H9 (cell line): ENCODE measurements at regions not wholly inside any gene's neighbourhood (a gene's known extent, or its start where the extent isn't known, plus 50 kb on each side); places are given as distances from the start of the nearest gene placed in this dataset.

Experiments used
- DNase-seq: peaks from one replicate; pipeline ENCODE4 v3.0.0-alpha.2; 2017
- H2AFZ ChIP-seq: one replicate; pipeline ENCODE4 v1.6.1; 2013; ENCODE audit warnings: mild to moderate bottlenecking, low read length, control low read depth, moderate library complexity
- H2AK5ac ChIP-seq: 2 replicates; pipeline ENCODE4 v1.6.1; 2013; ENCODE audit warnings: low read length, control low read depth, mixed read lengths; ENCODE audit not compliant: insufficient read length
- H2BK120ac ChIP-seq: one replicate; pipeline ENCODE4 v1.6.1; 2013; ENCODE audit warnings: low read depth, mild to moderate bottlenecking, low read length, control low read depth, inconsistent platforms; ENCODE audit not compliant: poor library complexity, severe bottlenecking
- H2BK12ac ChIP-seq: 2 replicates; pipeline ENCODE4 v1.6.1; 2013; ENCODE audit warnings: low read length, control low read depth, mixed read lengths, low read depth; ENCODE audit not compliant: insufficient read length
- H2BK15ac ChIP-seq: 2 replicates; pipeline ENCODE4 v1.6.1; 2013; ENCODE audit warnings: low read depth, low read length, control low read depth
- H2BK20ac ChIP-seq: one replicate; pipeline ENCODE4 v1.6.1; 2013; ENCODE audit warnings: low read depth, mild to moderate bottlenecking, low read length, control low read depth, inconsistent platforms; ENCODE audit not compliant: poor library complexity, severe bottlenecking
- H2BK5ac ChIP-seq: 2 replicates; pipeline ENCODE4 v1.6.1; 2013; ENCODE audit warnings: low read length, control low read depth, mixed read lengths; ENCODE audit not compliant: insufficient read length
- H3K14ac ChIP-seq: 2 replicates; pipeline ENCODE4 v1.6.1; 2013; ENCODE audit warnings: low read length, control low read depth; ENCODE audit not compliant: insufficient read depth
- H3K18ac ChIP-seq: 2 replicates; pipeline ENCODE4 v1.6.1; 2013; ENCODE audit warnings: low read depth, mild to moderate bottlenecking, mixed read lengths, low read length, control low read depth; ENCODE audit not compliant: insufficient read length
- H3K23ac ChIP-seq: 2 replicates; pipeline ENCODE4 v1.6.1; 2013; ENCODE audit warnings: low read length, control low read depth, mixed read lengths, low read depth; ENCODE audit not compliant: insufficient read length
- H3K23me2 ChIP-seq: 2 replicates; pipeline ENCODE4 v1.6.1; 2013; ENCODE audit warnings: low read depth, mild to moderate bottlenecking, mixed read lengths, low read length, control low read depth; ENCODE audit not compliant: insufficient read length, poor library complexity, severe bottlenecking
- H3K27ac ChIP-seq: 2 replicates; pipeline ENCODE4 v1.5.1; 2013; ENCODE audit warnings: low read length, control low read depth, mixed read lengths, low read depth; ENCODE audit not compliant: insufficient read length
- H3K27me3 ChIP-seq: 2 replicates; pipeline ENCODE4 v1.6.1; 2013; ENCODE audit warnings: low read length, control low read depth, inconsistent platforms; ENCODE audit not compliant: insufficient read depth
- H3K4ac ChIP-seq: 2 replicates; pipeline ENCODE4 v1.6.1; 2013; ENCODE audit warnings: low read depth, mild to moderate bottlenecking, control low read depth, inconsistent platforms, low read length, moderate library complexity
- H3K4me1 ChIP-seq: 2 replicates; pipeline ENCODE4 v1.6.1; 2013; ENCODE audit warnings: low read length, control low read depth, inconsistent platforms; ENCODE audit not compliant: insufficient read depth
- H3K4me2 ChIP-seq: 2 replicates; pipeline ENCODE4 v1.6.1; 2013; ENCODE audit warnings: low read length, control low read depth, mixed read lengths; ENCODE audit not compliant: insufficient read length, insufficient read depth
- H3K56ac ChIP-seq: 2 replicates; pipeline ENCODE4 v1.6.1; 2013; ENCODE audit warnings: low read depth, mild to moderate bottlenecking, mixed read lengths, low read length, control low read depth; ENCODE audit not compliant: insufficient read length
- H3K79me1 ChIP-seq: 2 replicates; pipeline ENCODE4 v1.6.1; 2013; ENCODE audit warnings: low read depth, mild to moderate bottlenecking, moderate library complexity, low read length, control low read depth, inconsistent platforms; ENCODE audit not compliant: insufficient read depth, poor library complexity, severe bottlenecking
- H3K79me2 ChIP-seq: 2 replicates; pipeline ENCODE4 v1.6.1; 2013; ENCODE audit warnings: low read length, control low read depth, inconsistent platforms; ENCODE audit not compliant: insufficient read depth
- H3K9ac ChIP-seq: 2 replicates; pipeline ENCODE4 v1.6.1; 2013; ENCODE audit warnings: low read length, control low read depth, mixed read lengths; ENCODE audit not compliant: insufficient read length; ENCODE audit errors: extremely low read depth
- H3K9me3 ChIP-seq: one replicate; pipeline ENCODE4 v1.6.1; 2013; ENCODE audit warnings: low read depth, low read length, inconsistent platforms; ENCODE audit not compliant: control insufficient read depth
- H3T11ph ChIP-seq: one replicate; pipeline ENCODE4 v1.6.1; 2013; ENCODE audit warnings: mild to moderate bottlenecking, low read length, control low read depth, inconsistent platforms
- H4K20me1 ChIP-seq: one replicate; pipeline ENCODE4 v1.6.1; 2013; ENCODE audit not compliant: control insufficient read depth, insufficient read length, insufficient read depth
- H4K5ac ChIP-seq: 2 replicates; pipeline ENCODE4 v1.6.1; 2013; ENCODE audit warnings: low read depth, mild to moderate bottlenecking, mixed read lengths, low read length, control low read depth; ENCODE audit not compliant: insufficient read length
- H4K8ac ChIP-seq: replicated peaks from 2 replicates; pipeline ENCODE4 v1.6.1; 2013; ENCODE audit warnings: low read length, control low read depth, mixed read lengths, low read depth; ENCODE audit not compliant: insufficient read length
- H4K91ac ChIP-seq: 2 replicates; pipeline ENCODE4 v1.6.1; 2013; ENCODE audit warnings: low read depth, mild to moderate bottlenecking, moderate library complexity, mixed read lengths, low read length, control low read depth; ENCODE audit not compliant: insufficient read length
- H3K27ac Mint-ChIP-seq, 3 experiments: 2 replicates in 2 of 3; 3 replicates in 1 of 3; pipeline ENCODE4 v1.8.0; 2020 to 2021; ENCODE audit warnings: mixed read lengths in 3 of 3, mild to moderate bottlenecking in 1 of 3, moderate library complexity in 1 of 3
- H3K27me3 Mint-ChIP-seq: 2 replicates; pipeline ENCODE4 v1.8.0; 2021; ENCODE audit warnings: low read depth, mild to moderate bottlenecking, moderate library complexity, mixed read lengths
- H3K36me3 Mint-ChIP-seq, 3 experiments: 2 replicates in 2 of 3; 3 replicates in 1 of 3; pipeline ENCODE4 v1.8.0; 2020 to 2021; ENCODE audit warnings: low read depth in 3 of 3, mixed read lengths in 3 of 3; ENCODE audit not compliant: insufficient read depth in 1 of 3
- H3K4me1 Mint-ChIP-seq, 2 experiments: 2 replicates each; pipeline ENCODE4 v1.8.0; 2020; ENCODE audit warnings: mixed read lengths in 2 of 2
- H3K4me3 Mint-ChIP-seq, 2 experiments: 2 replicates in 1 of 2; 3 replicates in 1 of 2; pipeline ENCODE4 v1.8.0; 2020 to 2021; ENCODE audit warnings: mild to moderate bottlenecking in 2 of 2, mixed read lengths in 2 of 2, moderate library complexity in 1 of 2
- H3K9me3 Mint-ChIP-seq, 2 experiments: 2 replicates in 1 of 2; 3 replicates in 1 of 2; pipeline ENCODE4 v1.8.0; 2020; ENCODE audit warnings: mild to moderate bottlenecking in 2 of 2, mixed read lengths in 2 of 2, moderate library complexity in 1 of 2
- TF ChIP-seq, protein P1 (sequence below): fragments of 200-600 bp; sonication (generic); conservative IDR thresholded peaks from 3 replicates; pipeline ENCODE4 v1.8.0; 2021; ENCODE audit warnings: antibody characterized with exemption, mild to moderate bottlenecking

DNA sequence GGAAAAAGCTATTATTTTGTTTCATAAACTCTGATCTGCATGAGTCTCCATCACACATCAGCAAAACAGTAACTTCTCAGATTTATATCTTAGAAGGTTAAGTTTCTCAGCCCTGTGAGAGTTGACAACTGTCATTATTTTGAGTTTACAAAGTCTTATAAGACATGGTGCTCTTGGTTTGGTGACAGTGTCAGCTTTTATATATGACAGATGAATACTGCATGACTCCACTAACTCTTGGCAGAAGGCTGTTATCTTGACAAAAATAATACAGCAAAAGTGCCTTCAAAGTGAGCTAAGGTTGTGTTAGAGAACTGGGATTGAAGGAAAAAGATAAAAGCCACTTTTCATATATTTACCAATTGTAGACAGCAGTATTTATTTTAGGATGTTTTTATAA is 528.4 kb upstream of the SOX9 start:
- Histone ChIP-seq H4K91ac (no peak overlapping the region), H3K4me2 (no peak overlapping the region), H2BK20ac (no peak overlapping the region), H2AFZ (no peak overlapping the region), H3K14ac (no peak overlapping the region), H3K79me2 (no peaks in the 10 kb centered on the region), H4K5ac (no peak overlapping the region), H3K9ac (no peak overlapping the region), H2BK12ac (no peak overlapping the region), H3K23ac (no peak overlapping the region), H2BK120ac (no peak overlapping the region), H3K56ac (no peak overlapping the region), H3K9me3 (no peaks in the 10 kb centered on the region), H3K4me1 (no peaks in the 10 kb centered on the region), H2AK5ac (no peak overlapping the region), H3K79me1 (no peaks in the 10 kb centered on the region), H3K18ac (no peak overlapping the region), H2BK5ac (no peak overlapping the region), H3K27me3 (no peaks in the 10 kb centered on the region), H3K23me2 (no peaks in the 10 kb centered on the region), H2BK15ac (no peak overlapping the region), H4K20me1 (no peaks in the 10 kb centered on the region), H4K8ac (no peak overlapping the region), H3K27ac (no peak overlapping the region), H3T11ph (no peak overlapping the region), H3K4ac (no peak overlapping the region)
- Mint-ChIP-seq H3K27me3 (no peaks in the 10 kb centered on the region), H3K9me3 (no peaks in the 10 kb centered on the region; a peak in 1 of 5 replicates), H3K36me3 (no peaks in the 10 kb centered on the region), H3K27ac (no peak overlapping the region), H3K4me3 (no peak overlapping the region), H3K4me1 (no peaks in the 10 kb centered on the region)
- TF ChIP-seq, protein P1, sequence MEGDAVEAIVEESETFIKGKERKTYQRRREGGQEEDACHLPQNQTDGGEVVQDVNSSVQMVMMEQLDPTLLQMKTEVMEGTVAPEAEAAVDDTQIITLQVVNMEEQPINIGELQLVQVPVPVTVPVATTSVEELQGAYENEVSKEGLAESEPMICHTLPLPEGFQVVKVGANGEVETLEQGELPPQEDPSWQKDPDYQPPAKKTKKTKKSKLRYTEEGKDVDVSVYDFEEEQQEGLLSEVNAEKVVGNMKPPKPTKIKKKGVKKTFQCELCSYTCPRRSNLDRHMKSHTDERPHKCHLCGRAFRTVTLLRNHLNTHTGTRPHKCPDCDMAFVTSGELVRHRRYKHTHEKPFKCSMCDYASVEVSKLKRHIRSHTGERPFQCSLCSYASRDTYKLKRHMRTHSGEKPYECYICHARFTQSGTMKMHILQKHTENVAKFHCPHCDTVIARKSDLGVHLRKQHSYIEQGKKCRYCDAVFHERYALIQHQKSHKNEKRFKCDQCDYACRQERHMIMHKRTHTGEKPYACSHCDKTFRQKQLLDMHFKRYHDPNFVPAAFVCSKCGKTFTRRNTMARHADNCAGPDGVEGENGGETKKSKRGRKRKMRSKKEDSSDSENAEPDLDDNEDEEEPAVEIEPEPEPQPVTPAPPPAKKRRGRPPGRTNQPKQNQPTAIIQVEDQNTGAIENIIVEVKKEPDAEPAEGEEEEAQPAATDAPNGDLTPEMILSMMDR, result no peak
- no peak for DNase-seq
